H7 (cell line): ENCODE measurements at regions not wholly inside any gene's neighbourhood (a gene's known extent, or its start where the extent isn't known, plus 50 kb on each side); places are given as distances from the start of the nearest gene placed in this dataset.
"Not testable (repeated sequence)": the region's sequence is repeated elsewhere in the genome, so short reads cannot be mapped to it uniquely, and the experiment has no call there.

Experiments used
- DNase-seq: peaks from one replicate; pipeline ENCODE4 v3.0.0; 2012
- H3K27me3 ChIP-seq: 2 replicates; pipeline ENCODE4 v1.6.0; 2011; ENCODE audit warnings: mild to moderate bottlenecking, low read length; ENCODE audit not compliant: control insufficient read depth, insufficient read depth
- H3K36me3 ChIP-seq: replicated peaks from 2 replicates; pipeline ENCODE4 v1.5.1; 2011; ENCODE audit warnings: low read length; ENCODE audit not compliant: control insufficient read depth, insufficient read depth
- H3K4me3 ChIP-seq: 2 replicates; pipeline ENCODE4 v1.5.1; 2011; ENCODE audit warnings: low read depth, mild to moderate bottlenecking, control low read depth, low read length, moderate library complexity; ENCODE audit not compliant: insufficient read depth

DNA sequence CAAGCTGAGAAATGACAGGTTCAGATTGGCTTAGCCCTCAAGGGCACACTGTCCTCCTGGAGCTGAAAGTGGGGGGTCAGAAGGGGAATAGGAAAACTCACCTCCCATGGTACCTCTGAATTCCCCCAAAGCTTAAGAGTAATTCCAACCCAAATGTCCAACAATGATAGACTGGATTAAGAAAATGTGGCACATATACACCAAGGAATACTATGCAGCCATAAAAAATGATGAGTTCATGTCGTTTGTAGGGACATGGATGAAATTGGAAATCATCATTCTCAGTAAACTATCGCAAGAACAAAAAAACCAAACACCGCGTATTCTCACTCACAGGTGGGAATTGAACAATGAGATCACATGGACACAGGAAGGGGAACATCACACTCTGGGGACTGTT lies 173.6 kb upstream of the PDE10A start:
- not testable (repeated sequence) for H3K27me3 ChIP-seq, H3K36me3 ChIP-seq, H3K4me3 ChIP-seq, DNase-seq

DNA sequence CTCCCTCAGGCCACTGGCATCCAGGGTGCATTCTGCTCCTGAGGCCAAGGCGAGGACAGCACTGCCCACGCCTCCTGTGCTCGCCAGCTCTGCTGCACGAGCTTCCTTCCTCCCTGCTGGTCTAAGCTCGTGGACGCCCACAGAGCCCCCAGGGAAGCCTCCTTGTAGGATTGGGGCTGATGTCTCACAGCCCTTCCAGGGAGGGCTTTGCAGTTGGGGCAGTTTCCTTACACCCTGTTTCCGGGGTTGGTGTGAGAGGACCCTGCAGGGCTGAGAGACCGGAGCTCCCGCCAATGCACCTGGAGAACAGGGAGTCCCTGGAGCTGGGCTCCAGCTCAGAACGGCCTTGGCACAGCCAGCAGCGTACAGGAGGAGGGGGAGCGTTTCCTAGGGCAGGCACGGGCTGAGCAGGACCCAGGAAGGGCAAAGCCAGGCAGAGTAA lies 172.4 kb upstream of the PDE10A start:
- Histone ChIP-seq H3K4me3 (no peak overlapping the region), H3K36me3 (no peaks in the 10 kb centered on the region), H3K27me3 (no peaks in the 10 kb centered on the region; the same call in 1 of the 2 replicates)
- no peak for DNase-seq

DNA sequence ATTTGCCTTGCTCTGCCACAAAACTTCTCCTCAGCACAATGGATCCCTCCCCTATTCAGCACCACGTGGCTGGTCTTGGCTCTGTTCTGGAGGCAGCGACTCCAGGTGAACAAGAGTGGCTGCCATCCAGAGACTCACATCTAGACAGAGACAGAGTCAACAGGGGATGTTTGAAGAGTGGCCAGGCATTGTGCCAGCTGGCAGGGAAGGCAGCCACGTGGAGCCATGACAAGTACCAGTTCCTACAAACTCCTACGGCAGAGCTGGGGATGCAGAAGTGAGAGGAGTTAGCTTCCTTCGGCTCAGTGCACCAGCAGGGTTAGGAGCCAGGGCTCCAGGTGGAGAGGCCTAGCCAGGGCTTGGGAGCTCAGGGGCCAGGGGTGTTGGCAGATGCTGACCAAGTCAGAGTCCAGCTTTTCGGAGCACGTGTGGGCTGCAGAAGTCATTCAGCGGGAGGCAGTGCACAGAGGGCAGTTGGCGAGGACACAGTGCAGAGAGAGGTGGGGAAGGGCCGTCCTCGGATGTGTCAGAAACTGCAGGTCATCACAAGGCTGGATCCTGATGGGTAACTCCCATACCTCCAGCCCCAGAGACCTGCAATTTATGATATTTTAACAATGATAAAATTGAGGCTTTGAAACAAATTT lies 171.7 kb upstream of the PDE10A start:
- Histone ChIP-seq H3K4me3 (no peak overlapping the region), H3K36me3 (no peaks in the 10 kb centered on the region), H3K27me3 (no peaks in the 10 kb centered on the region; the same call in 1 of the 2 replicates)
- no peak for DNase-seq

DNA sequence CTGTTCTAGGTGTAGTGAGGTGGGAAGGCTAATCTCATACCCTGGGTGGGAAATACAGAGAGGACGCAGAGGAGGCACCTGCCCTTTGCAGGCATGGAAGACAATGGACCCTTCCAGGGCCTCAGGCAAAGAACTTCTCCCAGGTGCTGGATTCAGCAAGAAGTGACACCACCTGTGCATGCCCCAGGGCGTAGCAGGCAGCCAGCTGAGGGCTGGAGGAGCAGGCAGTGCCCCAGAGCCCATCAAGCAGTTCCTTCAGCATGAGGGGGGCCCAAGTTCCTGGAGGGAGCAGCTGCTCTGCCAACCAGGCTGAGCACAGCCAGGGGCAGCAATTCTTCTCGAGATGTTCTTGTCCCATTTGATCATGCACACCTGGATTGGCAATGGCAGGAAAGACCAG lies 170.3 kb upstream of the PDE10A start:
- Histone ChIP-seq H3K36me3 (no peaks in the 10 kb centered on the region), H3K4me3 (no peak overlapping the region), H3K27me3 (no peaks in the 10 kb centered on the region; the same call in 1 of the 2 replicates)
- DNase-seq = no peak

DNA sequence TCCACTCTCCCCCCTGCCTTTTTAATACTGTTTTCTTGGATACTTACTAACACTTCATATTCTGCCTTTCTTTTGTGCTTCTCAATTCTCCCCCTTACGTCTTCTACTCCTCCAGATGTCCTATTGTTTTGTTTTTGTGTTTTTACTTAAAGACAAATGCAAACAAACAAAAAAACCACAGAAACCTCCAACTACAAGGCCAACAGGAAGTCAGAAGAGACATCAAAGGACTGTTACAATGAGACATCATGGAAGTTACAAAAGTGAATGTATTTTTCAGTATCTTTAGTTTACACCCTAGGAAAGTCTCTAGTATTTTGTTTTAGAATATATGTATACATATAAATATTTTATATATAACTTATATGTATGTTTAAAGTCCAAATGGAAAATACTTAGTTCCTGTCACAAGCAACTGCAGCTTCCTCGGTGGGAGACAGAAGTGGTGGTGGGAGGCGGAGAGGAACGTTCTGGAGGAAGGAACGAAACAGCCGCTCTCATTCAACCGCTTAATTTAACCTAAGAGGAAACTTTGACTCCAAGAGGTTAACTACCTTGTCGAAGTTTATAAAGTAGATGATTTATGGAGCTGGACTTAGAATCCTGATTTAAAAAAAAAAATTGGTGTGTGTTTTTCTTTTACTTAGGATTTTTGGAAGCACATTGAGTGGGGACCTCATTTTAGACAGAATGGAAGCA lies 168.9 kb upstream of the PDE10A start:
- DNase-seq = no peak
- no peaks in the 10 kb centered on the region; the same call in 1 of the 2 replicates for H3K27me3 ChIP-seq
- H3K4me3 ChIP-seq = no peak overlapping the region
- H3K36me3 ChIP-seq = no peaks in the 10 kb centered on the region

DNA sequence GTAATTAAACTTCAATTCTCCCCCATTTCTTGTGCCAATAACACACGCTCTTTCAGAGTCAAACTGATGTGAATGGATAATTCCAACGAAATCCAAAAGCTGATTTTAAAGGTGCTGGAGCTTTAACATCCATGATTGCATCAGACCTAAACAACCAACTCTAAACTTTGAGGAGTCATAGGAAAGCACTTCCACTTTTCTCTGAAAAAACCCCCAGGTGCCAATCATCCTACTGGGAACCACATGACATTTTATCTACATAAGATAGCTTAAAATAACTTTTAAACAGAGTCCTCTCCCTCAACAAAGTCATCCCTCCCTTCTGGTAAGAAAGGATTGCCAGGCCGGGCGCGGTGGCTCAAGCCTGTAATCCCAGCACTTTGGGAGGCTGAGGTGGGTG lies 167.7 kb upstream of the PDE10A start:
- Histone ChIP-seq H3K36me3 (no peaks in the 10 kb centered on the region), H3K27me3 (no peaks in the 10 kb centered on the region; the same call in 1 of the 2 replicates), H3K4me3 (no peak overlapping the region)
- DNase-seq = no peak

DNA sequence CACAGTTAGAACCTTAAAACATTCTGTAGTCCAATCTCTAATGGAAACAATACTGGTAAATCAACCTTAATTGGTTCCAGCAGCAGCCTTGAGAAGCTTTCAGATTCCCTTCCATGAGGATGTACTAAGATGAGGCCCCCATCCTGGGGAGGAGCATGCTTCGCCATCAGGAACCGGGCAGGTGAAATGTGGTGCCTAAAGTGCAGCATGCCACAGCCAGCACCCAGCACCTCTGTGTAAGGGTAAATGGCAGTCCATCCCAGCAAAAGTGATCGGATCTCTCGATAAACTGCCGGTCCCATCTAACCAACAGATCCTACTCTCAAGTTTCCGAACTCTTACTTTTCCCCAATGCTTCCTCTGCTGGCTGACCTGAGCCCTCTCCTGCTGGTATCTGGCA lies 166.3 kb upstream of the PDE10A start:
- Histone ChIP-seq H3K4me3 (no peak overlapping the region), H3K36me3 (no peaks in the 10 kb centered on the region), H3K27me3 (no peaks in the 10 kb centered on the region; the same call in 1 of the 2 replicates)
- no peak for DNase-seq

DNA sequence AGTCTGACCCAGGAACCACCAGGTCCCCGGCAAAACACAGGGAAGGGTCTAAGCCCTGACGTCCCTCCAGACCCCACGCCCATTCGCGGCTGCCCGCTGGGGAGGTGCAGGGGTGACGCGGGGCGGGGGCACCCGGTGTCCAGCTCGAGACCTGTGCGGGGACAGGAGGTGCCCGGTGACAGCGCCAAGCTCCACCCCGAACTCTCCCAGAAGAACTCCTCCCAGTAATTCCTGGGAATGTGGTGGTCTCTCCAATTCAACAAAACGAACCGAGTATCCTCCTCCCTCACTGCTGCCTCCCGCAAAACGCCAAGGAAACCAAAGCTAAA lies 164.1 kb upstream of the PDE10A start:
- Histone ChIP-seq H3K36me3 (no peaks in the 10 kb centered on the region), H3K4me3 (no peak overlapping the region), H3K27me3 (no peaks in the 10 kb centered on the region)
- DNase-seq = no peak

DNA sequence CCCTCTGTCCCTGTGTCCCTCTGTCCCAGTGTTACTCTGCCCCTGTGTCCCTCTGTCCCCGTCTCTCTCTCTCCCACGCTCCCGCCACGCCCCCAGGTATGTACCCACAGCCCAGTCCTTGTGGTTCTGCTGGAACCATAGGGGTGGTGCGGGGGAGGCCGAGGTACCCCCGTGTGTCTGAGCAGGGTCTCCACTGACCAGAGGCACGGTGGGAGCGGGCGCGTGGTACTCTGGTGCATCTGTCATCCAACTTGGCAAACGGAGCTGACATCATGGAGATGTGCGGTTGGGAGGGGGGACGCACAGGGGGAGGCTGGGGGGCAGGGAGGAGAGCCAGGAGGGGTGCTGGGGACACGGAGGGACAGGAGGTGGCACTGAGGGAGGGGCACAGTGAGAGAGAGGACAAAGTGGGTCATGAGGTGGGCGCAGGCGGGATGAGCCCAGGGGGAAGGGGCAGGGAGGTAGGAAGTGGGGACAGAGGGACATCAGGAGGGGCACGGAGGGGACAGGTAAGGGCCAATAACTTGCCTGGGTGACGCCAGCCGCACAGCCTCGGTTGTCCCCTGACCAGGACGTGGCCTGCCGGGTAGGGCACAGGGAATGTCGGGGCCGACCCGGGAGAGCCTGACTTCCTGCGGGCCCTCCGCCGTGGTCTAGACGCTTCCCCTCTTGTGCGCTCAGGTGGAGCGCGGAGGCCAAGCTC lies 163.6 kb upstream of the PDE10A start:
- no peak for DNase-seq
- Histone ChIP-seq H3K4me3 (no peak overlapping the region), H3K27me3 (no peaks in the 10 kb centered on the region), H3K36me3 (no peaks in the 10 kb centered on the region)

DNA sequence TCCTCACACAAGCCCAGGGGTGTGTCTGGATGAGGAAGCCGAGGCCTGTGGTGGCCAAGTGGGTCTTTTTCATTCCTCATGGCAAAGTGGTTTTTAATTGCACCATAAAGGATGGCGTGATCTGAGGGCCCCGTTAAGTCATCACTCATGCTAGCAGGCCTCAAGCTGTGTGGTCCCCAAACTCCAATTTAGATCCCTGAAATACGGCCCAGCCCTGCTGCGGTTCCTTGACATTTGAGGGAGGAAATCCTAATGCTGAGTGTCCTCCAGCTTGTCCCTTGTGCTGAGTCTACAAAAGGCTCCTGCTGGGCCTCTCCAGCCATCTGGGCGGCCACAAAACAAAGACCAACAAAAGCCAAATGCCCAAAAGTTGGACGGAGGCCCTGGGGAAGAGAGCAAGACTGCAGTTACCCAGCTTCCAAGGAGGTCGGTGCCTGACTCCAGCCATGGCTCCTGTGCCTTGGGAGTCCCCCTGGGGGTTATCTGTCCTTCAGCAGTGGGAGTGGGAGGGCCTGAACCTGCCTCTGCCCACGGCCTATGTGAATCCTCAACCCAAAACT lies 162.3 kb upstream of the PDE10A start:
- Histone ChIP-seq H3K27me3 (no peaks in the 10 kb centered on the region), H3K36me3 (no peaks in the 10 kb centered on the region), H3K4me3 (no peak overlapping the region)
- DNase-seq = no peak

DNA sequence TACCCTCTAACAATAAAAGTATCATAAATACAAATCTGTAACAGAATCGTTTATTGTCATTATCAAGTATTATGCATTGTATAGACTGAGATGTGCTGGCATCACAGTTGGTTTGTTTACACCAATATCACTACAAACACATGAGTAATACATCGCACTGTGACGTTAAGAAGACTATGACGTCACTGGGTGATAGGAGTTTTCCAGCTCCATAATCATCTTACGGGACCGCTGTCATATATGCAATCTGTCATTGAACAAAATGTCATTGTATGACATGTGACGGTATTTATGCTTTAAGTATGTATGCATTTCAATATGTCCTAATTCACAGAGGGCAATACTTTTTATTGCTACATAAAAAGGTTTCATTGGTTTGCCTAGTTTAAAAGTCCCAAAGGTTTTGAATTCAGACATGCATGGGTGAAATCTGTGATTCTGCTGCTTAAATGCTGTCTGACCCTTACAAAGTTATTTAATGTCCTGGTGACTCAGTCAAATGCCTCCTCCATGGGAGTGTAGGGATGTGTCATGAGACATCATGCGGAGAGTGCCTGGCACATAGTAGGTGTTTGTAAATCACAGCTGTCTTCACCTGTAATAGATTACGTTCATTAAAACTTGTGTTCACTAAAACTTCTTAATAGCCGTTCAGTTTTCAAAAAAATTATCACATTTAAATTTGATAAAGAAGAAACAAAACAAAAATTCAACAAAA lies 160.7 kb upstream of the PDE10A start:
- Histone ChIP-seq H3K36me3 (no peaks in the 10 kb centered on the region), H3K27me3 (no peaks in the 10 kb centered on the region), H3K4me3 (no peak overlapping the region)
- no peak for DNase-seq

DNA sequence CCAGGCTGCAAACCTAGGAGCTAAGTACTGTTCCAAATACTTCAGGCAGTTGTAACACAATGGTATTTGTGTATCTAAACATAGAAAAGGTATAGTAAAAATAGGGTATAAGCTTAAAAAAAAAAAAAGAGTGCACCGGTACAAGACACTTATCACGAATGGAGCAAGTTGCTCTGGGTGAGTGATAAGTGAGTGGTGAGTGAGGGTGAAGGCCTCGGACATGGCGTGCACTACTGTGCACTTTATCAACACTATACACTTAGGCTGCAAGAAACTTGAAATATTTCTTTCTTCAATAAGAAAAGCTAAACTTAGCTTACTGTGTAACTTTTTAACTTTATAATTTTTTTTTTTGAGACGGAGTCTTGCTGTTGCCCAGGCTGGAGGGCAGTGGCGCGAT lies 159.5 kb upstream of the PDE10A start:
- no peaks in the 10 kb centered on the region for H3K36me3 ChIP-seq
- no peak for DNase-seq
- H3K4me3 ChIP-seq = no peak overlapping the region

DNA sequence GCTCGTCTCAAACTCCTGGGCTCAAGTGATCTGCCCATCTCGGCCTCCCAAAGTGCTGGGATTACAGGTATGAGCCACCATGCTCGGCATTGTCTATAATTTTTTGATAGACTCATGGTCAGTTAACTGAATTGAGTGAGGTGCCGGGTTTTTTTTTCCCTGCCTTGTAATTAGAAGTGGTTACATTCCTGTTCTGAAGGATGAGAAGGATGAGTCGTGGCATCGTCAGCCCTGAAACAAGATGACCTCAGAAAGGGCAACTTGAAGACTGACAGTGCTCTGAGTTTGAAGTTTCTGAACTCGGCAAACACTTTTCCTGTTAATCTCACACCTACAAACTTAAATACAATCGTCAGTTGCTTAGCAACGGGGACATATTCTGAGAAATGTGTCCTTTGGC lies 158.7 kb upstream of the PDE10A start:
- Histone ChIP-seq H3K27me3 (no peaks in the 10 kb centered on the region), H3K36me3 (no peaks in the 10 kb centered on the region), H3K4me3 (no peak overlapping the region)
- DNase-seq = no peak

More for the DNA sequence above, 159.5 kb upstream of the PDE10A start:
- no peaks in the 10 kb centered on the region for H3K27me3 ChIP-seq

DNA sequence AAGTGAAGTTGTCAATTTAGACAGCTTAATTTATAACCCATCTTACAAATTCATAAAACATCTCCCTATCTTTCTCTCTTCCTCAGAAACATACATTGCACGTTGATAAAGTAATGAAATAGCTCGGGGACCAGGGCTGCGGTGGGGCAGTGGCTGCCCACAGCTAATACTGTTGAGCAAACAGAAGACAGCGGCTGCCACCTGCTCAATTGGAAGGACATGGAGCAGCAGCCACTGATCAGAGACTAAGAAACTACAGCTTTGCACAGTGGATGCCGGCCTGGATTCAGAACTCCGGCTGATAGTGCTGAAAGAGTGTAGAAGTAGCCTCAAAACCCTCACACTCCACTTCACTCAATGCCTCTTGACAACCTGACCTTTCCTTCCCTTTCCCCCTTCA lies 157.9 kb upstream of the PDE10A start:
- H3K27me3 ChIP-seq = no peaks in the 10 kb centered on the region
- no peak overlapping the region for H3K4me3 ChIP-seq
- no peak for DNase-seq
- no peaks in the 10 kb centered on the region for H3K36me3 ChIP-seq
